ENCODE measurements at regions not wholly inside any gene's neighbourhood (a gene's known extent, or its start where the extent isn't known, plus 50 kb on each side); places are given as distances from the start of the nearest gene placed in this dataset.

GRCh38 chr6:139522511-139523220 is 148.2 kb upstream of the CITED2 start:
- WGBS, result 64% methylated on average over 3 of the region's 3 CpGs
- no peaks in the 10 kb centered on the region for H3K4me1 ChIP-seq (replicated peaks)
- intact Hi-C loops (cut with DNase I), result no loop called here
- H3K9me3 ChIP-seq, result no peaks in the 10 kb centered on the region
- no peak overlapping the region for H3K4me3 ChIP-seq
- H3K36me3 ChIP-seq, result no peaks in the 10 kb centered on the region
- no peak for DNase-seq (ENCODE audit: low spot score)
- H3K27me3 ChIP-seq (replicated peaks; ENCODE audit: insufficient read depth), result no peaks in the 10 kb centered on the region
- no peak overlapping the region for H3K27ac ChIP-seq
- TF ChIP-seq POLR2AphosphoS5 (IDR thresholded peaks at IDR 0.05) (no peak), POLR2A (IDR thresholded peaks at IDR 0.05) (no peak)
- TF ChIP-seq, protein P1, sequence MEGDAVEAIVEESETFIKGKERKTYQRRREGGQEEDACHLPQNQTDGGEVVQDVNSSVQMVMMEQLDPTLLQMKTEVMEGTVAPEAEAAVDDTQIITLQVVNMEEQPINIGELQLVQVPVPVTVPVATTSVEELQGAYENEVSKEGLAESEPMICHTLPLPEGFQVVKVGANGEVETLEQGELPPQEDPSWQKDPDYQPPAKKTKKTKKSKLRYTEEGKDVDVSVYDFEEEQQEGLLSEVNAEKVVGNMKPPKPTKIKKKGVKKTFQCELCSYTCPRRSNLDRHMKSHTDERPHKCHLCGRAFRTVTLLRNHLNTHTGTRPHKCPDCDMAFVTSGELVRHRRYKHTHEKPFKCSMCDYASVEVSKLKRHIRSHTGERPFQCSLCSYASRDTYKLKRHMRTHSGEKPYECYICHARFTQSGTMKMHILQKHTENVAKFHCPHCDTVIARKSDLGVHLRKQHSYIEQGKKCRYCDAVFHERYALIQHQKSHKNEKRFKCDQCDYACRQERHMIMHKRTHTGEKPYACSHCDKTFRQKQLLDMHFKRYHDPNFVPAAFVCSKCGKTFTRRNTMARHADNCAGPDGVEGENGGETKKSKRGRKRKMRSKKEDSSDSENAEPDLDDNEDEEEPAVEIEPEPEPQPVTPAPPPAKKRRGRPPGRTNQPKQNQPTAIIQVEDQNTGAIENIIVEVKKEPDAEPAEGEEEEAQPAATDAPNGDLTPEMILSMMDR (IDR thresholded peaks at IDR 0.05), result no peak

DNA sequence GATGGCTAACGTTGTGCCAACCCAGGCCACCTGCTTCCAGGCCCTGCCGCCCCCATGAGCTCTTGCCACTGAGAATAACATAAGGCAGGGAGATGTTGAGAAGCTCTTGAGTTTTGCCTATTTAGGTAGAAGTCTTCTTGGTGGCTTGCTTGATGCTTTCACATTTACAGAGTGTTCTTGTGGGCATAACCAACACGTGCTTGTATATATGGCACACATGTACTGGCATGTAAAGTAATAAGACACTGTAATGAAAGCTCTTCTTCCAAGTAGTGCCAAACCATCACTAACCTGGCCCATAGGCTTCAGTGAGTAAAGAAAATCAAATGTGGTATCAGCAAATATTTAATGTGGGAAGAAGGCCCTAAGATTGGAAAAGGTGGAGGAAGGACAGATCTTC is 146.9 kb upstream of the CITED2 start:
- no peak for DNase-seq (ENCODE audit: low spot score)
- Histone ChIP-seq H3K27me3 (replicated peaks; ENCODE audit: insufficient read depth) (no peaks in the 10 kb centered on the region), H3K9me3 (no peaks in the 10 kb centered on the region), H3K4me1 (replicated peaks) (no peaks in the 10 kb centered on the region), H3K36me3 (no peaks in the 10 kb centered on the region), H3K27ac (no peak overlapping the region), H3K4me3 (no peak overlapping the region)
- intact Hi-C loops (cut with DNase I), result no loop called here
- WGBS, result 83% methylated on average over 3 of the region's 3 CpGs
- TF ChIP-seq POLR2A (IDR thresholded peaks at IDR 0.05) (no peak), POLR2AphosphoS5 (IDR thresholded peaks at IDR 0.05) (no peak)
- TF ChIP-seq, protein P1 (IDR thresholded peaks at IDR 0.05), result no peak

- intact Hi-C loops (cut with DNase I), result no loop called here
Observed at GRCh38 chr6:139520321-139520768, 145.9 kb upstream of the CITED2 start.

GRCh38 chr6:139519571-139520031 is 145.2 kb upstream of the CITED2 start:
- H3K27ac ChIP-seq, result no peak overlapping the region
- H3K36me3 ChIP-seq, result no peaks in the 10 kb centered on the region
- H3K9me3 ChIP-seq, result no peaks in the 10 kb centered on the region
- 95% methylated on average over 5 of the region's 5 CpGs for WGBS
- TF ChIP-seq, protein P1 (IDR thresholded peaks at IDR 0.05), result no peak
- TF ChIP-seq POLR2A (IDR thresholded peaks at IDR 0.05), result no peak
- no peak for TF ChIP-seq POLR2AphosphoS5 (IDR thresholded peaks at IDR 0.05)
- no peak overlapping the region for H3K4me3 ChIP-seq
- H3K27me3 ChIP-seq (replicated peaks; ENCODE audit: insufficient read depth), result no peaks in the 10 kb centered on the region
- H3K4me1 ChIP-seq (replicated peaks), result no peaks in the 10 kb centered on the region
- intact Hi-C loops (cut with DNase I), result no loop called here
- no peak for DNase-seq (ENCODE audit: low spot score)

More at GRCh38 chr6:139520321-139520768, 145.9 kb upstream of the CITED2 start:
- H3K36me3 ChIP-seq, result no peaks in the 10 kb centered on the region
- H3K9me3 ChIP-seq, result no peaks in the 10 kb centered on the region
- TF ChIP-seq POLR2A (IDR thresholded peaks at IDR 0.05), result no peak
- TF ChIP-seq, protein P1 (IDR thresholded peaks at IDR 0.05), result no peak
- DNase-seq (ENCODE audit: low spot score), result no peak
- H3K4me3 ChIP-seq, result no peak overlapping the region
- H3K27ac ChIP-seq, result no peak overlapping the region
- no peaks in the 10 kb centered on the region for H3K27me3 ChIP-seq (replicated peaks; ENCODE audit: insufficient read depth)
- no peaks in the 10 kb centered on the region for H3K4me1 ChIP-seq (replicated peaks)
- WGBS, result 93% methylated on average over 3 of the region's 3 CpGs

- 92% methylated on average over 5 of the region's 5 CpGs for WGBS
- Histone ChIP-seq H3K36me3 (no peaks in the 10 kb centered on the region), H3K4me1 (replicated peaks) (no peaks in the 10 kb centered on the region), H3K4me3 (no peak overlapping the region), H3K9me3 (no peaks in the 10 kb centered on the region), H3K27me3 (replicated peaks; ENCODE audit: insufficient read depth) (no peaks in the 10 kb centered on the region), H3K27ac (no peak overlapping the region)
- no peak for DNase-seq (ENCODE audit: low spot score)
- intact Hi-C loops (cut with DNase I), result no loop called here
- TF ChIP-seq, protein P1 (IDR thresholded peaks at IDR 0.05), result no peak
- TF ChIP-seq POLR2A (IDR thresholded peaks at IDR 0.05) (no peak), POLR2AphosphoS5 (IDR thresholded peaks at IDR 0.05) (no peak)
Observed at GRCh38 chr6:139519097-139519496, 144.6 kb upstream of the CITED2 start.
